NT2/D1 (cell line): ENCODE measurements at regions not wholly inside any gene's neighbourhood (a gene's known extent, or its start where the extent isn't known, plus 50 kb on each side); places are given as distances from the start of the nearest gene placed in this dataset.

Experiments
- SUZ12 ChIP-seq: IDR thresholded peaks from 2 replicates; pipeline ENCODE4 v1.6.1; 2011; ENCODE audit not compliant: insufficient read length, insufficient read depth; ENCODE audit errors: extremely low read depth
- YY1 ChIP-seq: IDR thresholded peaks from 2 replicates; pipeline ENCODE4 v1.6.1; 2011; ENCODE audit not compliant: insufficient read length, insufficient read depth

DNA sequence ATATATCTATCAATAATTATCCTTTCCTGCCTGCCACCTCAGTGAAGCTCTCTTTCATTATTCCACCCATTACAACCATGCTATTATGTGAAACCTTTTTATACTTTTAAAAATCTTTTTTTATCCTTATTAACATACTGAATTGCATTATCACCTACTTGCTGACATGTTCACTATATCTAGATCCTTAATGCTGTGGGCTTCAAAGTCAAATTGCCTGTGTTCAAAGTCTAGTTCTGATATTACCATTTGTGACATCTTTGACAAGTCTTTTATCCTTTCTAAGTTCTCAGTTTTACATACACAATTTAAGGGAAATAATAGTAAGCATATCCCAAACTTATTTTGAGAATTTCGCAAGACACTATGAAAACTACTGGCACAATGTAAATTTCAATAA lies 2239.4 kb downstream of the LRRC4C start:
- no peak for TF ChIP-seq YY1
- no peak for TF ChIP-seq SUZ12
